ENCODE measurements at regions not wholly inside any gene's neighbourhood (a gene's known extent, or its start where the extent isn't known, plus 50 kb on each side); places are given as distances from the start of the nearest gene placed in this dataset.

GRCh38 chr2:102932501-102932900 is 170.7 kb downstream of the TMEM182 start:
- Histone ChIP-seq H2BK12ac (ENCODE audit: low read depth, low read length) (no peak overlapping the region), H3K36me3 (ENCODE audit: control insufficient read depth in 2 of 4, insufficient read depth in 4 of 4, low read length in 3 of 4) (no peaks in the 10 kb centered on the region), H3K18ac (ENCODE audit: extremely low read depth, low read length) (no peak overlapping the region), H3K9me3 (ENCODE audit: insufficient read depth in 2 of 2, low read depth in 1 of 2, low read length in 1 of 2) (no peaks in the 10 kb centered on the region), H2BK120ac (replicated peaks; ENCODE audit: low read depth, low read length) (no peak overlapping the region), H2BK15ac (ENCODE audit: low read length) (no peak overlapping the region), H4K8ac (ENCODE audit: extremely low read depth, insufficient read depth, low read length) (no peak overlapping the region), H3K23me2 (ENCODE audit: low read depth, low read length) (no peaks in the 10 kb centered on the region), H3K27ac (ENCODE audit: low read depth, low read length) (no peak overlapping the region), H3K4me1 (replicated peaks in 1 of 4; ENCODE audit: control insufficient read depth in 3 of 4, insufficient read depth in 4 of 4, low read length in 3 of 4) (no peaks in the 10 kb centered on the region), H2BK5ac (ENCODE audit: low read depth, low read length) (no peak overlapping the region), H3K9ac (replicated peaks in 1 of 4; ENCODE audit: extremely low read depth in 1 of 4, low read depth in 3 of 4, low read length in 3 of 4) (no peak overlapping the region), H3K14ac (ENCODE audit: insufficient read length) (no peak overlapping the region), H3K27me3 (replicated peaks in 1 of 4; ENCODE audit: control insufficient read depth in 3 of 4, extremely low read depth in 1 of 4, insufficient read depth in 3 of 4, low read length in 3 of 4) (no peaks in the 10 kb centered on the region), H3K4me2 (ENCODE audit: insufficient read depth in 1 of 2, low read depth in 2 of 2, low read length in 2 of 2) (no peak overlapping the region), H3K79me2 (ENCODE audit: control insufficient read depth in 1 of 2, insufficient read depth in 2 of 2, low read length in 2 of 2) (no peaks in the 10 kb centered on the region), H3K56ac (replicated peaks; ENCODE audit: insufficient read length, low read depth, low read length) (no peak overlapping the region), H3K79me1 (ENCODE audit: low read depth, low read length) (no peaks in the 10 kb centered on the region), H3K4ac (replicated peaks; ENCODE audit: insufficient read length, low read depth, low read length) (no peak overlapping the region), H4K91ac (replicated peaks; ENCODE audit: insufficient read length, low read length) (no peak overlapping the region), H3K4me3 (ENCODE audit: extremely low read depth in 1 of 4, insufficient read depth in 2 of 4, low read depth in 3 of 4, low read length in 4 of 4) (no peak overlapping the region), H2BK20ac (ENCODE audit: low read length) (no peak overlapping the region), H3K23ac (ENCODE audit: insufficient read length) (no peak overlapping the region), H4K20me1 (replicated peaks in 1 of 2; ENCODE audit: control insufficient read depth in 1 of 2, insufficient read depth in 2 of 2, low read length in 2 of 2) (no peaks in the 10 kb centered on the region), H2AK5ac (ENCODE audit: low read depth, low read length) (no peak overlapping the region), H4K5ac (ENCODE audit: insufficient read length, low read depth, low read length) (no peak overlapping the region), H2AFZ (ENCODE audit: low read length) (no peak overlapping the region)
- CTCF ChIA-PET (ENCODE audit: partially characterized antibody): interaction anchor here (0.6 to 2.0 kb wide), 3 partner anchors 10 to 76 kb away, joined by 3 to 5 read pairs (median 4); no protein-coding TSS in a partner anchor
- POLR2A ChIA-PET (ENCODE audit: partially characterized antibody): no interaction called here
- 84% methylated on average over 6 of the region's 6 CpGs; no CpG with 5 or more reads in 1 of the 2 experiments for WGBS, 2 experiments (ENCODE audit: extremely low coverage in 1 of 2, insufficient coverage in 1 of 2, insufficient read length in 1 of 2, insufficient replicate concordance in 2 of 2, low coverage in 1 of 2, low lambda C conversion rate in 2 of 2, missing lambda C conversion rate in 1 of 2)
- no peak for DNase-seq (ENCODE audit: low read depth in 1 of 2, low spot score in 2 of 2)
- FAIRE-seq: no peak
- no peak for TF ChIP-seq SIRT6 (IDR thresholded peaks at IDR 0.05; ENCODE audit: low read length)
- no peak for TF ChIP-seq TBP (IDR thresholded peaks at IDR 0.05; ENCODE audit: low read depth, low read length)
- no peak for TF ChIP-seq EGR1 (IDR thresholded peaks at IDR 0.05; ENCODE audit: borderline replicate concordance, low read depth, low read length)
- TF ChIP-seq FOSL1 (IDR thresholded peaks at IDR 0.05; ENCODE audit: insufficient read depth, low read depth, low read length): no peak
- no peak for TF ChIP-seq TAF7 (optimal IDR thresholded peaks at IDR 0.05; ENCODE audit: borderline replicate concordance, low read depth, low read length)
- TF ChIP-seq CBX8 (IDR thresholded peaks at IDR 0.05; ENCODE audit: borderline replicate concordance, low read depth, low read length): no peak
- TF ChIP-seq SP1 (IDR thresholded peaks at IDR 0.05; ENCODE audit: low read depth, low read length): no peak
- TF ChIP-seq ATF2 (IDR thresholded peaks at IDR 0.05; ENCODE audit: low read length): no peak
- no peak for TF ChIP-seq ASH2L (IDR thresholded peaks at IDR 0.05; ENCODE audit: low read length)
- no peak for TF ChIP-seq TCF12 (IDR thresholded peaks at IDR 0.05; ENCODE audit: low read depth, low read length)
- no peak for TF ChIP-seq ATF3 (IDR thresholded peaks at IDR 0.05; ENCODE audit: insufficient read depth, low read depth, low read length)
- no peak for TF ChIP-seq JUND (IDR thresholded peaks at IDR 0.05; ENCODE audit: low read length)
